ENCODE measurements at regions not wholly inside any gene's neighbourhood (a gene's known extent, or its start where the extent isn't known, plus 50 kb on each side); places are given as distances from the start of the nearest gene placed in this dataset.
"Not testable (repeated sequence)": the region's sequence is repeated elsewhere in the genome, so short reads cannot be mapped to it uniquely, and the experiment has no call there.

GRCh38 chr11:23919455-23919854 is 577.4 kb upstream of the LUZP2 start:
- Histone ChIP-seq H3K9ac (ENCODE audit: low read depth in 1 of 2, low read length in 2 of 2) (no peak overlapping the region), H3K4me1 (ENCODE audit: control insufficient read depth in 2 of 2, insufficient read depth in 2 of 2, low read length in 2 of 2) (no peaks in the 10 kb centered on the region), H3K27me3 (ENCODE audit: control insufficient read depth in 2 of 2, insufficient read depth in 2 of 2, low read length in 2 of 2) (no peaks in the 10 kb centered on the region), H3K4me3 (ENCODE audit: low read length in 2 of 2) (no peak overlapping the region), H3K36me3 (ENCODE audit: control insufficient read depth in 2 of 2, insufficient read depth in 2 of 2, low read length in 2 of 2) (no peaks in the 10 kb centered on the region), H3K27ac (ENCODE audit: low read depth in 2 of 2, low read length in 2 of 2) (no peak overlapping the region), H3K9me3 (ENCODE audit: control insufficient read depth in 2 of 2, low read length in 2 of 2) (no peaks in the 10 kb centered on the region)

- Histone ChIP-seq H3K36me3 (ENCODE audit: control insufficient read depth in 2 of 2, insufficient read depth in 2 of 2, low read length in 2 of 2) (no peaks in the 10 kb centered on the region), H3K4me3 (ENCODE audit: low read length in 2 of 2) (no peak overlapping the region), H3K27me3 (ENCODE audit: control insufficient read depth in 2 of 2, insufficient read depth in 2 of 2, low read length in 2 of 2) (no peaks in the 10 kb centered on the region), H3K4me1 (ENCODE audit: control insufficient read depth in 2 of 2, insufficient read depth in 2 of 2, low read length in 2 of 2) (no peaks in the 10 kb centered on the region), H3K9ac (ENCODE audit: low read depth in 1 of 2, low read length in 2 of 2) (no peak overlapping the region), H3K9me3 (ENCODE audit: control insufficient read depth in 2 of 2, low read length in 2 of 2) (no peaks in the 10 kb centered on the region), H3K27ac (ENCODE audit: low read depth in 2 of 2, low read length in 2 of 2) (no peak overlapping the region)
Measured at GRCh38 chr11:23923357-23923756, 573.5 kb upstream of the LUZP2 start.

GRCh38 chr11:23924226-23924625 is 572.6 kb upstream of the LUZP2 start:
- Histone ChIP-seq H3K27ac (ENCODE audit: low read depth in 2 of 2, low read length in 2 of 2) (no peak overlapping the region), H3K4me3 (ENCODE audit: low read length in 2 of 2) (no peak overlapping the region), H3K9me3 (ENCODE audit: control insufficient read depth in 2 of 2, low read length in 2 of 2) (no peaks in the 10 kb centered on the region), H3K36me3 (ENCODE audit: control insufficient read depth in 2 of 2, insufficient read depth in 2 of 2, low read length in 2 of 2) (no peaks in the 10 kb centered on the region), H3K9ac (ENCODE audit: low read depth in 1 of 2, low read length in 2 of 2) (no peak overlapping the region), H3K4me1 (ENCODE audit: control insufficient read depth in 2 of 2, insufficient read depth in 2 of 2, low read length in 2 of 2) (no peaks in the 10 kb centered on the region), H3K27me3 (ENCODE audit: control insufficient read depth in 2 of 2, insufficient read depth in 2 of 2, low read length in 2 of 2) (no peaks in the 10 kb centered on the region)

- Histone ChIP-seq H3K9ac (ENCODE audit: low read depth in 1 of 2, low read length in 2 of 2) (no peak overlapping the region), H3K4me3 (ENCODE audit: low read length in 2 of 2) (no peak overlapping the region), H3K9me3 (ENCODE audit: control insufficient read depth in 2 of 2, low read length in 2 of 2) (no peaks in the 10 kb centered on the region), H3K27ac (ENCODE audit: low read depth in 2 of 2, low read length in 2 of 2) (no peak overlapping the region), H3K36me3 (ENCODE audit: control insufficient read depth in 2 of 2, insufficient read depth in 2 of 2, low read length in 2 of 2) (no peaks in the 10 kb centered on the region), H3K4me1 (ENCODE audit: control insufficient read depth in 2 of 2, insufficient read depth in 2 of 2, low read length in 2 of 2) (peaks cover 0 to 3% of the 10 kb centered on the region in 2 donors), H3K27me3 (ENCODE audit: control insufficient read depth in 2 of 2, insufficient read depth in 2 of 2, low read length in 2 of 2) (no peaks in the 10 kb centered on the region)
Measured at GRCh38 chr11:23931443-23931842, 565.4 kb upstream of the LUZP2 start.

GRCh38 chr11:23932485-23932898 is 564.4 kb upstream of the LUZP2 start:
- Histone ChIP-seq H3K27me3 (ENCODE audit: control insufficient read depth in 2 of 2, insufficient read depth in 2 of 2, low read length in 2 of 2) (no peaks in the 10 kb centered on the region), H3K4me3 (ENCODE audit: low read length in 2 of 2) (no peak overlapping the region), H3K9me3 (ENCODE audit: control insufficient read depth in 2 of 2, low read length in 2 of 2) (no peaks in the 10 kb centered on the region), H3K9ac (ENCODE audit: low read depth in 1 of 2, low read length in 2 of 2) (no peak overlapping the region), H3K36me3 (ENCODE audit: control insufficient read depth in 2 of 2, insufficient read depth in 2 of 2, low read length in 2 of 2) (no peaks in the 10 kb centered on the region), H3K27ac (ENCODE audit: low read depth in 2 of 2, low read length in 2 of 2) (peak overlapping the region; percentile 26 to 34), H3K4me1 (ENCODE audit: control insufficient read depth in 2 of 2, insufficient read depth in 2 of 2, low read length in 2 of 2) (peaks cover 0 to 3% of the 10 kb centered on the region in 2 donors)

GRCh38 chr11:23933721-23934120 is 563.1 kb upstream of the LUZP2 start:
- Histone ChIP-seq H3K9me3 (ENCODE audit: control insufficient read depth in 2 of 2, low read length in 2 of 2) (no peaks in the 10 kb centered on the region), H3K27ac (ENCODE audit: low read depth in 2 of 2, low read length in 2 of 2) (no peak overlapping the region), H3K4me1 (ENCODE audit: control insufficient read depth in 2 of 2, insufficient read depth in 2 of 2, low read length in 2 of 2) (peaks cover 0 to 3% of the 10 kb centered on the region in 2 donors), H3K27me3 (ENCODE audit: control insufficient read depth in 2 of 2, insufficient read depth in 2 of 2, low read length in 2 of 2) (no peaks in the 10 kb centered on the region), H3K4me3 (ENCODE audit: low read length in 2 of 2) (no peak overlapping the region), H3K9ac (ENCODE audit: low read depth in 1 of 2, low read length in 2 of 2) (no peak overlapping the region), H3K36me3 (ENCODE audit: control insufficient read depth in 2 of 2, insufficient read depth in 2 of 2, low read length in 2 of 2) (no peaks in the 10 kb centered on the region)

GRCh38 chr11:23934671-23935270 is 562.1 kb upstream of the LUZP2 start:
- H3K27me3 ChIP-seq (ENCODE audit: control insufficient read depth in 2 of 2, insufficient read depth in 2 of 2, low read length in 2 of 2); H3K4me1 ChIP-seq (ENCODE audit: control insufficient read depth in 2 of 2, insufficient read depth in 2 of 2, low read length in 2 of 2); H3K27ac ChIP-seq (ENCODE audit: low read depth in 2 of 2, low read length in 2 of 2); H3K4me3 ChIP-seq (ENCODE audit: low read length in 2 of 2); H3K9me3 ChIP-seq (ENCODE audit: control insufficient read depth in 2 of 2, low read length in 2 of 2); H3K36me3 ChIP-seq (ENCODE audit: control insufficient read depth in 2 of 2, insufficient read depth in 2 of 2, low read length in 2 of 2); H3K9ac ChIP-seq (ENCODE audit: low read depth in 1 of 2, low read length in 2 of 2): not testable (repeated sequence)

GRCh38 chr11:23942117-23942815 is 554.6 kb upstream of the LUZP2 start:
- H3K4me3 ChIP-seq (ENCODE audit: low read length in 2 of 2); H3K36me3 ChIP-seq (ENCODE audit: control insufficient read depth in 2 of 2, insufficient read depth in 2 of 2, low read length in 2 of 2); H3K27ac ChIP-seq (ENCODE audit: low read depth in 2 of 2, low read length in 2 of 2); H3K4me1 ChIP-seq (ENCODE audit: control insufficient read depth in 2 of 2, insufficient read depth in 2 of 2, low read length in 2 of 2); H3K27me3 ChIP-seq (ENCODE audit: control insufficient read depth in 2 of 2, insufficient read depth in 2 of 2, low read length in 2 of 2); H3K9me3 ChIP-seq (ENCODE audit: control insufficient read depth in 2 of 2, low read length in 2 of 2); H3K9ac ChIP-seq (ENCODE audit: low read depth in 1 of 2, low read length in 2 of 2): not testable (repeated sequence)

GRCh38 chr11:23944923-23945322 is 551.9 kb upstream of the LUZP2 start:
- Histone ChIP-seq H3K4me3 (ENCODE audit: low read length in 2 of 2) (no peak overlapping the region), H3K36me3 (ENCODE audit: control insufficient read depth in 2 of 2, insufficient read depth in 2 of 2, low read length in 2 of 2) (no peaks in the 10 kb centered on the region), H3K27ac (ENCODE audit: low read depth in 2 of 2, low read length in 2 of 2) (no peak overlapping the region), H3K4me1 (ENCODE audit: control insufficient read depth in 2 of 2, insufficient read depth in 2 of 2, low read length in 2 of 2) (no peaks in the 10 kb centered on the region), H3K9me3 (ENCODE audit: control insufficient read depth in 2 of 2, low read length in 2 of 2) (no peaks in the 10 kb centered on the region), H3K9ac (ENCODE audit: low read depth in 1 of 2, low read length in 2 of 2) (no peak overlapping the region), H3K27me3 (ENCODE audit: control insufficient read depth in 2 of 2, insufficient read depth in 2 of 2, low read length in 2 of 2) (no peaks in the 10 kb centered on the region)

GRCh38 chr11:23947883-23948282 is 549.0 kb upstream of the LUZP2 start:
- no peak overlapping the region for H3K4me3 ChIP-seq (ENCODE audit: low read length in 2 of 2)
- H3K27me3 ChIP-seq (ENCODE audit: control insufficient read depth in 2 of 2, insufficient read depth in 2 of 2, low read length in 2 of 2), result no peaks in the 10 kb centered on the region
- no peak overlapping the region for H3K9ac ChIP-seq (ENCODE audit: low read depth in 1 of 2, low read length in 2 of 2)
- no peaks in the 10 kb centered on the region for H3K4me1 ChIP-seq (ENCODE audit: control insufficient read depth in 2 of 2, insufficient read depth in 2 of 2, low read length in 2 of 2)
- H3K36me3 ChIP-seq (ENCODE audit: control insufficient read depth in 2 of 2, insufficient read depth in 2 of 2, low read length in 2 of 2), result no peaks in the 10 kb centered on the region
- H3K9me3 ChIP-seq (ENCODE audit: control insufficient read depth in 2 of 2, low read length in 2 of 2), result no peaks in the 10 kb centered on the region
- no peak overlapping the region for H3K27ac ChIP-seq (ENCODE audit: low read depth in 2 of 2, low read length in 2 of 2)

Data from mucosa of rectum (tissue), 2 donors.